PC-3 (cell line): ENCODE measurements at regions not wholly inside any gene's neighbourhood (a gene's known extent, or its start where the extent isn't known, plus 50 kb on each side); places are given as distances from the start of the nearest gene placed in this dataset.
"Not testable (repeated sequence)": the region's sequence is repeated elsewhere in the genome, so short reads cannot be mapped to it uniquely, and the experiment has no call there.

Experiments
- ATAC-seq: fragments of 200-7000 bp; cut with Tn5 transposase; 2 replicates; pipeline ENCODE4 v1.9.1; 2020; ENCODE audit warnings: mild to moderate bottlenecking, moderate library complexity
- BruUV-seq: library from RNA; stranded (reverse); fragments of 400-500 nt; replicated peaks from 2 replicates; lab custom pipeline; 2021; lab: Mats Ljungman, UMichigan
- CTCF ChIA-PET: fragments of 300-600 bp; sonication (Branson Sonifier 250); formaldehyde crosslinking; loops from one replicate; lab custom pipeline; 2022; ENCODE audit warnings: antibody characterized with exemption; lab: Charles Lee
- POLR2A ChIA-PET: fragments of 300-600 bp; sonication (Branson Sonifier 250); formaldehyde crosslinking; loops from one replicate; lab custom pipeline; 2022; ENCODE audit warnings: antibody characterized with exemption; ENCODE audit not compliant: unreplicated experiment; lab: Charles Lee
- DNase-seq: peaks from one replicate; pipeline ENCODE4 v3.0.0-alpha.2; 2015
- H2AFZ ChIP-seq: fragments of 300-600 bp; sonication (generic); 2 replicates; pipeline ENCODE4 v1.6.0; 2016; ENCODE audit warnings: antibody characterized with exemption, low read length
- H3F3A ChIP-seq: fragments of 300-600 bp; sonication (generic); one replicate; pipeline ENCODE4 v1.6.0; 2017; ENCODE audit warnings: antibody characterized with exemption, low read length, control low read depth, mild to moderate bottlenecking; ENCODE audit not compliant: unreplicated experiment
- H3K27ac ChIP-seq: fragments of 300-600 bp; sonication (generic); 2 replicates; pipeline ENCODE4 v1.5.1; 2016; ENCODE audit warnings: mild to moderate bottlenecking, low read length
- H3K27me3 ChIP-seq: fragments of 300-600 bp; sonication (generic); 2 replicates; pipeline ENCODE4 v1.6.1; 2016; ENCODE audit warnings: low read length, mixed read lengths
- H3K36me3 ChIP-seq: fragments of 300-600 bp; sonication (generic); 2 replicates; pipeline ENCODE4 v1.6.1; 2016; ENCODE audit warnings: low read depth, mixed run types, low read length, mixed read lengths
- H3K4me1 ChIP-seq: fragments of 300-600 bp; sonication (generic); 2 replicates; pipeline ENCODE4 v1.5.1; 2016; ENCODE audit warnings: low read length; ENCODE audit not compliant: insufficient read depth
- H3K4me2 ChIP-seq: fragments of 300-600 bp; sonication (generic); 2 replicates; pipeline ENCODE4 v1.6.0; 2016; ENCODE audit warnings: low read length
- H3K4me3 ChIP-seq: fragments of 300-600 bp; sonication (generic); 2 replicates; pipeline ENCODE4 v1.5.1; 2016; ENCODE audit warnings: mild to moderate bottlenecking, low read length, mixed read lengths
- H3K79me2 ChIP-seq: fragments of 300-600 bp; sonication (generic); 2 replicates; pipeline ENCODE4 v1.6.1; 2017; ENCODE audit warnings: low read length, mixed read lengths
- H3K9ac ChIP-seq: fragments of 300-600 bp; sonication (generic); 2 replicates; pipeline ENCODE4 v1.6.0; 2016; ENCODE audit warnings: mild to moderate bottlenecking, low read length
- H3K9me2 ChIP-seq: fragments of 300-600 bp; sonication (generic); replicated peaks from 2 replicates; pipeline ENCODE4 v1.6.1; 2016; ENCODE audit warnings: mixed run types, low read length, mixed read lengths
- H3K9me3 ChIP-seq: fragments of 300-600 bp; sonication (generic); 2 replicates; pipeline ENCODE4 v1.6.1; 2016; ENCODE audit warnings: low read length, mixed read lengths
- H4K20me1 ChIP-seq: fragments of 300-600 bp; sonication (generic); 2 replicates; pipeline ENCODE4 v1.6.1; 2016; ENCODE audit warnings: low read length, mixed read lengths
- CTCF ChIP-seq: fragments of 300-600 bp; sonication (generic); conservative IDR thresholded peaks from 2 replicates; pipeline ENCODE4 v1.5.1; 2017; ENCODE audit warnings: antibody characterized with exemption, low read depth, mild to moderate bottlenecking, low read length
- EZH2 ChIP-seq: fragments of 300-600 bp; sonication (generic); IDR thresholded peaks from one replicate; pipeline ENCODE4 v1.6.1; 2017; ENCODE audit warnings: antibody characterized with exemption, mild to moderate bottlenecking, low read length; ENCODE audit not compliant: unreplicated experiment
- EZH2phosphoT487 ChIP-seq: fragments of 300-600 bp; sonication (generic); IDR thresholded peaks from 2 replicates; pipeline ENCODE4 v1.6.1; 2018; ENCODE audit warnings: mild to moderate bottlenecking, antibody characterized with exemption, low read length, borderline replicate concordance
- intact Hi-C: fragments of 100-400 bp; cut with micrococcal nuclease; formaldehyde crosslinking; loops from 2 replicates; pipeline ENCODE4 v1.9.0; 2023

GRCh38 chr1:172793823-172794222, 134.9 kb downstream of the FASLG start:
- H3K4me1 ChIP-seq: no peaks in the 10 kb centered on the region
- no peak for ATAC-seq
- H3K9me2 ChIP-seq: peaks cover 10% of the 10 kb centered on the region; the same call in 1 of the 2 replicates
- no peak overlapping the region for H3K4me2 ChIP-seq
- DNase-seq: no peak
- no peak overlapping the region for H3K4me3 ChIP-seq
- no peaks in the 10 kb centered on the region for H3K79me2 ChIP-seq
- H3K9ac ChIP-seq: no peak overlapping the region
- intact Hi-C loops: no loop called here
- no peaks in the 10 kb centered on the region for H3F3A ChIP-seq
- H3K9me3 ChIP-seq: no peaks in the 10 kb centered on the region
- no peaks in the 10 kb centered on the region for H3K36me3 ChIP-seq
- H3K27ac ChIP-seq: no peak overlapping the region
- ChIA-PET CTCF (no interaction called here), POLR2A (interaction anchor here (0.5 to 0.6 kb wide), 2 partner anchors 342 to 1352 kb away, joined by 5 to 9 read pairs; no protein-coding TSS in a partner anchor)
- H4K20me1 ChIP-seq: no peaks in the 10 kb centered on the region
- H2AFZ ChIP-seq: no peak overlapping the region
- no peaks in the 10 kb centered on the region for H3K27me3 ChIP-seq
- TF ChIP-seq CTCF (no peak), EZH2phosphoT487 (no peak; the same call in 1 of the 2 replicates), EZH2 (no peak)
- BruUV-seq: no TSS peak

- Histone ChIP-seq H3K36me3 (no peaks in the 10 kb centered on the region), H4K20me1 (no peaks in the 10 kb centered on the region), H3K27me3 (no peaks in the 10 kb centered on the region), H3K4me3 (no peak overlapping the region), H2AFZ (no peak overlapping the region), H3K9me3 (no peaks in the 10 kb centered on the region), H3K9me2 (peaks cover 11% of the 10 kb centered on the region; the same call in 1 of the 2 replicates), H3K27ac (no peak overlapping the region), H3K79me2 (no peaks in the 10 kb centered on the region), H3K4me2 (no peak overlapping the region), H3F3A (no peaks in the 10 kb centered on the region), H3K9ac (no peak overlapping the region), H3K4me1 (no peaks in the 10 kb centered on the region)
- no TSS peak for BruUV-seq
- ChIA-PET CTCF (no interaction called here), POLR2A (no interaction called here)
- intact Hi-C loops: no loop called here
- TF ChIP-seq CTCF: no peak
- no peak for TF ChIP-seq EZH2
- no peak for TF ChIP-seq EZH2phosphoT487
- no peak for ATAC-seq
- DNase-seq: no peak
Measured at GRCh38 chr1:172795741-172796140, 136.8 kb downstream of the FASLG start.

GRCh38 chr1:172799804-172800203, 140.9 kb downstream of the FASLG start:
- CTCF ChIA-PET, ATAC-seq, intact Hi-C loops: not testable (repeated sequence)

More at GRCh38 chr1:172799804-172800203, 140.9 kb downstream of the FASLG start:
- DNase-seq, H3K4me3 ChIP-seq, H3K4me2 ChIP-seq, H3K79me2 ChIP-seq, H3K27me3 ChIP-seq, H3F3A ChIP-seq, POLR2A ChIA-PET, H3K4me1 ChIP-seq, BruUV-seq, H4K20me1 ChIP-seq, H3K27ac ChIP-seq, H3K9me3 ChIP-seq, H2AFZ ChIP-seq, H3K36me3 ChIP-seq, H3K9ac ChIP-seq: not testable (repeated sequence)
- H3K9me2 ChIP-seq: peaks cover 11% of the 10 kb centered on the region; the same call in 1 of the 2 replicates
